DMS 273 (cell line): ENCODE measurements at regions not wholly inside any gene's neighbourhood (a gene's known extent, or its start where the extent isn't known, plus 50 kb on each side); places are given as distances from the start of the nearest gene placed in this dataset.
"Not testable (repeated sequence)": the region's sequence is repeated elsewhere in the genome, so short reads cannot be mapped to it uniquely, and the experiment has no call there.

Experiments used
- DNase-seq: peaks from one replicate; lab custom pipeline; 2025; ENCODE audit not compliant: unreplicated experiment; lab: John Stamatoyannopoulos, UW

DNA sequence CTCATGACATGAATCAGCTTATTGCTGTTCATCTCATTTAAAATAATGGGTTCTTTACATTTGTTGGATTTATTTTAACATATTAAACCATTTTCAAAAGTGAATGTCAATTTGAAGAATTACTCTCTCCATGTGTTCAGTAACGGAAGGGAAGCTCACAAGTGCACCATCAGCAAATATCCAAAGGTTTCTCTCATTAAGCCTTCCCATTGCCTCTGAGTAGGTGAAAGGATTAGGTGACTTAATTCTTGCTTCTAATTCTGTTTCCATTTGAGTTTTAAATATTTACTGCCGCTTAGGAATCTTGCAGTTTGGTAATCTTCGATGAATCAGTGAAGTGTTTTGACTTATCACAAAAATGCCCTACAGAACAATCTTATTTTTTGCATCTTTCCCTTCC lies 145.1 kb upstream of the NYAP2 start:
- no peak for DNase-seq

DNA sequence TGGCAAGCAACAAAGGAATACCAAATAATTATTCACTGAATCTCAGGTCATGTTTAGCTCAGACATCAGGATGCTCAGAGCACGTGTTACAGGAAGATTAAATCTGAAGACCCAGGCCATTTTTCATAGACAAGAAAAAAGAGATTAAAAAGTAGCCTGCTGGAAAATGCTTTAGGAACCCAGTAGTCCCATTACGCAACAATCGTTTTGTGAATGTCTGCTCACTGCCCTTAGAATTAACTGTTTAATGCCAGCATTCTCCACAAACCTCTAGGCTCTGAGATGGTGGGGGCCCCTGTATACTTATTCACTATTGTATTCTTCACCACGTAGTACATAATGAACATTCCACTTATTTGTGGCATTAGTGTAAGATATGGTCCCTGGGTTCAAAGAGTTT lies 154.6 kb upstream of the NYAP2 start:
- DNase-seq = no peak

DNA sequence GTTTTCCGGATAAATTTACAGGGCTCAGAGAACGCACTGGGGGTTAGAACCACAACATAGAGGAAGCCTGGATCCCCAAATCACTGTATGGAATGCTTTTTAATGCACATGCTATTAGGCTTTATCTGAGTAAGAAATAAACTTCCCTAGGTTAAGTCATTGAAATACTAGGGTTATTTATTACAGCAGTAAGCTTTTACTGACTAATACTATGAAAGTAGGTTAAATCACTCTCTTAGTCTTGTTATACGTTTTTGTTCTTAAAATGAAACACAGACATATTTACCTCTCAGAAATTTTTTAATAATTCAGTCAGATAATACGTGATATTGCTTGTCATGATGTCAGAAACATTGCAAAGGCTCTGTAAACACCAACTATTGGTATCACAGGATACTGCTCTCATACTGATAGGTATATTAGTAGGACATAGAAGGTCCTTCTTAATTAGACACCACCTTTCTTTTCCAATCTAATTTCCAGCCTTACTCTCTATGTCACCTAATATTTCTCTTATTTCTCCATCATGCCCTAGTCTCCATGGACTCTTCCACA lies 162.7 kb upstream of the NYAP2 start:
- DNase-seq = no peak

GRCh38 chr2:225233234-225233633 lies 166.3 kb upstream of the NYAP2 start:
- DNase-seq = no peak

- DNase-seq = no peak
Measured at GRCh38 chr2:225231900-225232299, 167.6 kb upstream of the NYAP2 start.

DNA sequence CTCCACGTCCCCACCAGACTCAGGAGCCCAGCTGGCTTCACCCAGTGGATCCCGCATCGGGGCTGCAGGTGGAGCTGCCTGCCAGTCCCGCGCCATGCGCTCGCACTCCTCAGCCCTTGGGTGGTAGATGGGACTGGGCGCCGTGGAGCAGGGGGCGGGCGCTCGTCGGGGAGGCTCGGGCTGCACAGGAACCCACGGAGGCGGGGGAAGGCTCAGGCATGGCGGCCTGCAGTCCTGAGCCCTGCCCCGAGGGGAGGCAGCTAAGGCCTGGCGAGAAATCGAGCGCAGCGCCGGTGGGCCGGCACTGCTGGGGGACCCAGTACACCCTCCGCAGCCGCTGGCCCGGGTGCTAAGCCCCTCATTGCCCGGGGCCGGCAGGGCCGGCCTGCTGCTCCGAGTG lies 170.2 kb upstream of the NYAP2 start:
- not testable (repeated sequence) for DNase-seq

DNA sequence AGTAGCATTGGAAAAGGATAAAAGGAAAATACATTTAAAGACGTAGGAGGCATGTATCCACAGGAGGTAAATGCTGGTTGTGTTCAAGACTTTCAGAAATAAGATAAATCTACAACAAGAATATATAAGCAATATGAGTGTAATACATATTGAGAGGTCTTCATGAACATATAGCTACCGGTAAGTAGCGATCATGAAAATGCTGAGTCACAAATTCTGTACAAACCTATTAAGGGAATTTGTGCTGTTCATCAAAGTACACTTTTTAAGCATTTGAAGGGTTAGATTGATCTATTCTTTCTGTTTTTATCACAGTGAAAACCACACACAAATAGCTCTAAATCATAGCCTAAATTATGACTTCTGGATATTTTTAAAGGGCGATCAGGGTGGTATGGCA lies 173.1 kb upstream of the NYAP2 start:
- no peak for DNase-seq

- DNase-seq = no peak
Measured at GRCh38 chr2:225223301-225223700, 176.2 kb upstream of the NYAP2 start.

GRCh38 chr2:225207471-225207870 lies 165.2 kb upstream of the DOCK10 start:
- DNase-seq = no peak

DNA sequence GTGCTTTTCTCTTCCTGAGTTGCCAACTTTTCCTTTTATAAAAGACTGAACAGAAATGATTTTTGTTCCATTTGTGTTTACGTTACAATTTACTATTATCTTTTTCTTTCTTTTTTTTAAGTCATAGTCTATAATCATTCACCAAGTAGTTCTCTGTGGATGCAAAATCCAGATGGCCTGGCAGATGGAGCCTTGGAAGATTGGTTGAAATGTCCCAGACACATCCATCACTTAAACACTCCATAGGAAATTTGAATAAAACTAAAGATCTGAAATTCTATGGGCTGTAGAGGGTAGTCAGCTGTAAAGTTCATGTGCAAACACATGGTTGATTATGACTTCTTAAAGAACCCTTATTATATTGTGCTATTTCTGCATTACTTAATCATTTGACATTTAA lies 164.8 kb upstream of the DOCK10 start:
- DNase-seq = peak; percentile 95

DNA sequence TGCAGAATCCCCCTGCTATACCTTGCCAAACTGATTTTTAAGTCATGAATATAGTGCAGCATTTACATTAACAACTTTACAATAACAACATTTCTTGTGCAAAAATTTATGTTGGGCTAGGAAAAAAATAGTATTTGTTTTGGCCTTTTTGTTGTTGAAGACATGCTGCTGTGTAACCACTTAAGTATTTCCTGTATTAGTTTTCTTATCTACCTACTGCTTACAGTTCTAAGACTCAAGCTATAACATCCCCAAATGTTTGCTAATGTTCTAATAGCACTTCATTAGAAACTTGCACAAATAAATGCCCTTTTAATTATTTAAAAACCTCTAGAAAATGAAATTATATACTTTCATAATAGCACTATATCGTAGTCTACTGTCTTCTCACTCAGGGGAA lies 154.3 kb upstream of the DOCK10 start:
- DNase-seq = no peak

DNA sequence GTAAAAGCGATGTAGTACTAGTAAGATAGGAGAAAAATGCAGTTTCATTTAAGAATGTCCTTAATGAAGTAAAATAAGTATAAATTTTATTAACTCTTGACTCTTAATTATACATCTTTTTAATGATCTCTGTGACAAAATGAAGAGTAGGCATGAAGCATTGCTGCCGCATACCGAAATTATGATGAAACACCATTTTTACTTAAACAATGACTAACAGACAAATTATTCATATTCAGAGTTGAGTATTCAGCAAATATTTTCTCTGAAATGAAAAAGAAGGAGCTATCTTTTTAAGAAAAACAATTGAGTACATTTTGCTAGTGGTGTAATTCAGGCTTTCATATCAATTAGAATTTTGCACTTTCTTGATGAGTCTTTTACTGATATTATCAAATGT lies 150.6 kb upstream of the DOCK10 start:
- no peak for DNase-seq

GRCh38 chr2:225190987-225191386 lies 148.7 kb upstream of the DOCK10 start:
- no peak for DNase-seq

DNA sequence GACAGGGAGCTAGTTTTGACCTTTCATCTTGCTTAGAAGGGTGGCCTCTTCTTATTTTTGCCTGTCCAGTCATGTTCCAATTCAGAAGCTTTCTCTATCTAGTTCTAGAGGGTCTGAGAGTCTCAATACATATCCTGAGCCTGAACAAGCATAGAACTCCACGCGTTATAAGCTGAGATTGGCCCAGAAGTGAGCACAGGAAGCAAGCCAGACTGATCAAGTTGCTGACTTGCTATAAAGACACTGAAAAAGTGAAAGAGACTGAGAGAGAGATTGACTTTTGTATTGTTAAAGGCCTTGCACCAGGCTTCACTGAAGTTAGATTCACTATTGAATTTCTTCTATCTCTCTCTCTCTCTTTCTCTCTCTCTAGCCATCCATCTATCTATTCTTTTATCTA lies 142.7 kb upstream of the DOCK10 start:
- DNase-seq = no peak

DNA sequence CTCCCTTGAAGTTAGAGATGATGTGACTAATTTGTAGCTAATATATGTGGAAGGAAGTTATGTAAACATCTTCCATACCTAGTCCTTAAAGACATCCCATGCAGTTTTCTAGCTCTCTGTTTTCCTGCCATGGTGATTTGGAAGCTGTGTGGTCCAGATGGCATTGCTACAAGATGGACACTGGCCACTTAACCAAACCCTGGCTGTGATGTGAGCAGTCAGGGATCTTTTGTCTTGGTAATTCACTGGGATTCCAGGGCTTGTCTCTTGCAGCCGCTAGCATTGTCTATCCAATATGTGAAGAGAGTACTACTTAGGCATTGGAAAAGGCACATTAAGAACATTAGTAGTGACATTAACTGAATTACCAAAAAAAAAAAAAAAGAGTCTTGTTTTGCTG lies 139.9 kb upstream of the DOCK10 start:
- no peak for DNase-seq

- peak; percentile 73 for DNase-seq
Measured at GRCh38 chr2:225177098-225177497, 134.8 kb upstream of the DOCK10 start.

- peak; percentile 31 for DNase-seq
Measured at GRCh38 chr2:225173909-225174308, 131.6 kb upstream of the DOCK10 start.

- no peak for DNase-seq
Measured at GRCh38 chr2:225171350-225171749, 129.1 kb upstream of the DOCK10 start.

GRCh38 chr2:225170162-225170561 lies 127.9 kb upstream of the DOCK10 start:
- DNase-seq = no peak

GRCh38 chr2:225169396-225169795 lies 127.1 kb upstream of the DOCK10 start:
- DNase-seq = no peak

DNA sequence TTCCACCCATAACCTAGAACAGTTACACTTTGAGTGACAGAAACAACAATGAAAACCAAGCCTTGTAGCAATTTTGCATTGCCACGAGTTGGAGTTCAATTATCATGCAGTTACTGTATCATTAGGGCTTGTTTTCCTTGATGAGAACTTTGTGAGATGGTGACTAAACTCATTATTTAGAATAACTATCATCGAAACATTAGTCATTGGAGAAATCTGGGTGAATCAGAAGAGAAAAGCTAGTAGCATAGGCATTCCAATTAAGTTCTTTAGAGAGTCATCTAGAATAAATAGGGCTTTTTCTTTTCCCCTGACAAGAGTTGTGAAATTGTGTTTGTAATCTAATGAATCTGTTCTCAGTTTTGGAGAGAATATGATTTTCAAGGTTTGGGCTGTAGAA lies 122.8 kb upstream of the DOCK10 start:
- no peak for DNase-seq

GRCh38 chr2:225164401-225165050 lies 122.3 kb upstream of the DOCK10 start:
- DNase-seq = no peak

DNA sequence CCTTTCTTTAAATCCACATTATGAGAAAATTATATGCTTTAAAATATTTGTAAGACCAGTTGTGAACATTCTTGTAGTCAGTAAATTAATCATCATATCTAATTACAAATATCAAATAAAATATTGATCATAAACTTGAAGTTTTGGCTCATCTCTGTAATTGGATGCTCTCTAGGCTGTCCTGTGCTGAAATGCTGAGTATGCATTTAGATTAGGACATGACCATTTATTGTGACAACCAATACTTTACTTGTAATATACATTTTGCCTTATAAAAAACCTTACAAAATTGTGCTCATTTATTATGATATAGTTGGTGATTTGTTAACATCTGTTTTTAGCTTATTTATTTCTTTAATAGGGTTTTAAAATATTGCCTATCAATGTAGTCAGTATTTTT lies 116.1 kb upstream of the DOCK10 start:
- DNase-seq = no peak
